Large intestine (tissue), 3 donors: ENCODE measurements at regions not wholly inside any gene's neighbourhood (a gene's known extent, or its start where the extent isn't known, plus 50 kb on each side); places are given as distances from the start of the nearest gene placed in this dataset.
"Not testable (repeated sequence)": the region's sequence is repeated elsewhere in the genome, so short reads cannot be mapped to it uniquely, and the experiment has no call there.

ENCODE experiments used
- DNase-seq, 2 donors: peaks; one replicate each; pipeline versions ENCODE4 v3.0.0 to v3.0.0-alpha.2; 2013
- H3K27ac ChIP-seq: one replicate; pipeline ENCODE4 v1.5.1; 2013; ENCODE audit warnings: low read length
- H3K27me3 ChIP-seq: 2 replicates; pipeline ENCODE4 v1.6.1; 2013; ENCODE audit warnings: low read length; ENCODE audit not compliant: control insufficient read depth, insufficient read depth
- H3K36me3 ChIP-seq: 2 replicates; pipeline ENCODE4 v1.6.1; 2013; ENCODE audit warnings: low read length; ENCODE audit not compliant: control insufficient read depth, insufficient read depth
- H3K4me1 ChIP-seq: one replicate; pipeline ENCODE4 v1.6.1; 2013; ENCODE audit warnings: low read length; ENCODE audit not compliant: control insufficient read depth, insufficient read depth
- H3K4me3 ChIP-seq: one replicate; pipeline ENCODE4 v1.5.1; 2013; ENCODE audit warnings: low read length
- H3K9me3 ChIP-seq: one replicate; pipeline ENCODE4 v1.6.1; 2013; ENCODE audit warnings: mild to moderate bottlenecking, low read depth, low read length, moderate library complexity; ENCODE audit not compliant: control insufficient read depth
- WGBS: methylation state at CpG from one replicate; pipeline ENCODE4 v1.1.5; 2013; ENCODE audit warnings: low lambda C conversion rate; ENCODE audit not compliant: insufficient coverage; 5-methylcytosine and 5-hydroxymethylcytosine counted together

DNA sequence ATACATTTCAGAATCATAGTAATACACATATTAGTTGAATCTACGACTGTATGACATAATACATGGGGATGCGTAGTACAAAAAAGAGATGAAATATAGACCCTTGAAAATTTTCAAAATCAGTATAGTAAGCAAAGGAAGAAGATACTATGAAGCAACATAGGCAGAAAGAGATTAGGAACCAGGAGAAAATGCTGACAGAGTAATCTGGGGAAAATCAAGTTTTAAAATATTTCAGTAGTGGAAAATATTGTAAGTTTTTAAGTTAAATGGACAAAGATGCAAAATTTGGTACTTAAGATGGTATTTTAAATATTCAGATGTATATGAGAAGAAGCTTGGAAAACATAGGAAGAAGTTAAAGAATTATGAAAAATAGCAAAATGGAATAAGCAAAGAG lies 915.6 kb upstream of the LRFN5 start:
- no peaks in the 10 kb centered on the region for H3K4me1 ChIP-seq
- WGBS: 100% methylated on average over 2 of the region's 2 CpGs
- no peak for DNase-seq
- no peaks in the 10 kb centered on the region for H3K27me3 ChIP-seq
- H3K9me3 ChIP-seq: no peaks in the 10 kb centered on the region
- no peak overlapping the region for H3K4me3 ChIP-seq
- no peaks in the 10 kb centered on the region for H3K36me3 ChIP-seq
- H3K27ac ChIP-seq: no peak overlapping the region

GRCh38 chr14:40685764-40686163 lies 920.9 kb upstream of the LRFN5 start:
- H3K27me3 ChIP-seq: no peaks in the 10 kb centered on the region
- H3K4me1 ChIP-seq: no peaks in the 10 kb centered on the region
- WGBS: no CpG with 5 or more reads among the region's 1 CpG
- no peaks in the 10 kb centered on the region for H3K36me3 ChIP-seq
- H3K9me3 ChIP-seq: no peaks in the 10 kb centered on the region
- H3K27ac ChIP-seq: no peak overlapping the region
- no peak for DNase-seq
- no peak overlapping the region for H3K4me3 ChIP-seq

DNA sequence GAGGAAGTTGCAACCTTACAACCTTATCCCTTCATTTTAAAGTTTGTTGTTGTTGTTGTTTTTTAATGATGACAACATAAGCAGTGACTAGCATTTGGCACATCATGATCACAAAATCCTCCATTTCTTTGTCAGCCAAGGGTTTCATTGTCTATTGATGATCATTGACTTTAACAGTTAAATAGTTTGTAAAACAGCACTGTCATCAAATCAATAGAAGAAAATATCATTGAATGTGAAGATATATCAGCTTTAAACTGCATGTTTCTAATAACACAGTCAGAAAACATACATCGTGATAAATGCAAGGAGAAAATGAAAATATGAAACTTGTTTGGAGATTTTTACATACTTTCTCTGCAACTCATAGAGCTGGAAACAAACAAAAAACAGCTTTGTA lies 922.3 kb upstream of the LRFN5 start:
- no peaks in the 10 kb centered on the region for H3K27me3 ChIP-seq
- H3K27ac ChIP-seq: no peak overlapping the region
- H3K9me3 ChIP-seq: no peaks in the 10 kb centered on the region
- WGBS: 100% methylated on average over 1 of the region's 1 CpG
- DNase-seq: no peak
- H3K4me1 ChIP-seq: no peaks in the 10 kb centered on the region
- no peak overlapping the region for H3K4me3 ChIP-seq
- H3K36me3 ChIP-seq: no peaks in the 10 kb centered on the region

DNA sequence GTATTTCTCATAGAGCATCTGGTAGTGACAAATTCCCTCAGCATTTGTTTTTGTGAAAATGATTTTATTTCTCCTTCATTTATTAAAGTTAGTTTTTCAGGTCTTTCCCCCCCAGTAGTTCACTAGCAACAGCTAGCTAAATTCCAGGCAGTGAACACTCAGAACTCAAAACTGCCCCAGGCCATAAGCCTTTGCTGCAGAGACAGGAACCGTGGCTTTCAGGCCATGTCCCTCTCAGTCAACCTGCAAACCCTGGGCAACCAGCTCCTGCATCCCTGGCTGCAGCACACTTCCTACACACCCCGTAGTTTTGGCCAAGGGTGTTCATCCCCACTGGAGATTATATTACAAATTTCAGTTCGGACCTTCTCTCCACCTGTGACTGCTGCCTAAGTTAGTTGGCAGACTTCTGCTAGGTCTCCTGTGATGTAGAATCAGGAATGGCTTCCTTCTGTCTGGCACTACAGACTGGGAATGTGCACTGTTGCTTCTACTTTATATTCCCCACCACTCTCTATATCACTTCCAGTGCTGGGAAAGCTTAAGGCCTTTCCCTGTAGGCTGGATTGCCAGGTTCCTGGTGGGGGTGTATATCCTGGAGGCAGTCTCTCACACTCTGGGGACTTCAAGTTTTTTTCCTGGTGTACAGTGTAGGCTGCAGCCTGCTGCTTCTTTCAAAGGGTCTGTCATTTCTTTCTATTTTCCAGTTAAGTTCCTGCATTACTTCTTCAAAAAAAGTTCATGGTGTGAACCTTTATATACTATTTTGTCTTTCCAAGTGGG lies 924.4 kb upstream of the LRFN5 start:
- H3K9me3 ChIP-seq: no peaks in the 10 kb centered on the region
- DNase-seq: no peak

GRCh38 chr14:40679256-40679655 lies 927.4 kb upstream of the LRFN5 start:
- 90% methylated on average over 1 of the region's 1 CpG for WGBS
- DNase-seq: no peak
- H3K36me3 ChIP-seq: no peaks in the 10 kb centered on the region
- H3K4me3 ChIP-seq: no peak overlapping the region
- H3K4me1 ChIP-seq: no peaks in the 10 kb centered on the region
- no peak overlapping the region for H3K27ac ChIP-seq
- no peaks in the 10 kb centered on the region for H3K27me3 ChIP-seq
- no peaks in the 10 kb centered on the region for H3K9me3 ChIP-seq

More for the DNA sequence above, 924.4 kb upstream of the LRFN5 start:
- no peaks in the 10 kb centered on the region for H3K36me3 ChIP-seq
- no peak overlapping the region for H3K4me3 ChIP-seq
- WGBS: no CpG with 5 or more reads among the region's 3 CpGs
- H3K4me1 ChIP-seq: no peaks in the 10 kb centered on the region
- no peaks in the 10 kb centered on the region for H3K27me3 ChIP-seq
- H3K27ac ChIP-seq: no peak overlapping the region

GRCh38 chr14:40677206-40677605 lies 929.5 kb upstream of the LRFN5 start:
- H3K4me3 ChIP-seq, H3K4me1 ChIP-seq, DNase-seq, H3K36me3 ChIP-seq, H3K9me3 ChIP-seq, H3K27ac ChIP-seq, H3K27me3 ChIP-seq: not testable (repeated sequence)

DNA sequence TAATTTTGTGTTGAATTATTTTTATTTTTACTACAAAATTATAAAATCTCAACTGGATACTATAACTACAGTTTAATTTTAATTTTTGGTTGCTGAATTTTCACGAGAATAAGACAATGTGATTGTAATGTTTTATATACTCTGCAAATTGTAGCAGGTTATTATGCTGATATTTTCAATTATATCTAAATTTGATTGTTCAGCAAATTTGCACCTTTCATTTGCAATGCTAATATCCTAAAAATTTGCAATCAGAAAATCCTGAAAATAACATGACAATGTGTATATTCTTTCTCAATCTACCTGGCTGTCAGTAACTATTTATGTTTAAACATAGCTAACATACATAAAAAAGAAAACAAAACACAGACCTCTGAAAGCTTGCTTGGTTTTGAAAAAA lies 932.2 kb upstream of the LRFN5 start:
- no peak for DNase-seq
- no peaks in the 10 kb centered on the region for H3K9me3 ChIP-seq
- no peaks in the 10 kb centered on the region for H3K27me3 ChIP-seq
- 67% methylated on average over 1 of the region's 1 CpG for WGBS
- H3K36me3 ChIP-seq: no peaks in the 10 kb centered on the region
- H3K4me1 ChIP-seq: no peaks in the 10 kb centered on the region
- H3K4me3 ChIP-seq: no peak overlapping the region
- no peak overlapping the region for H3K27ac ChIP-seq

GRCh38 chr14:40656311-40656710 lies 950.4 kb upstream of the LRFN5 start:
- H3K4me3 ChIP-seq: no peak overlapping the region
- no peaks in the 10 kb centered on the region for H3K27me3 ChIP-seq
- no peaks in the 10 kb centered on the region for H3K4me1 ChIP-seq
- no peaks in the 10 kb centered on the region for H3K9me3 ChIP-seq
- no peak for DNase-seq
- H3K27ac ChIP-seq: no peak overlapping the region
- H3K36me3 ChIP-seq: no peaks in the 10 kb centered on the region

- no peaks in the 10 kb centered on the region for H3K4me1 ChIP-seq
- no peaks in the 10 kb centered on the region for H3K27me3 ChIP-seq
- no peaks in the 10 kb centered on the region for H3K9me3 ChIP-seq
- H3K4me3 ChIP-seq: no peak overlapping the region
- no peaks in the 10 kb centered on the region for H3K36me3 ChIP-seq
- no peak for DNase-seq
- no peak overlapping the region for H3K27ac ChIP-seq
Measured at GRCh38 chr14:40652089-40652691, 954.5 kb upstream of the LRFN5 start.

DNA sequence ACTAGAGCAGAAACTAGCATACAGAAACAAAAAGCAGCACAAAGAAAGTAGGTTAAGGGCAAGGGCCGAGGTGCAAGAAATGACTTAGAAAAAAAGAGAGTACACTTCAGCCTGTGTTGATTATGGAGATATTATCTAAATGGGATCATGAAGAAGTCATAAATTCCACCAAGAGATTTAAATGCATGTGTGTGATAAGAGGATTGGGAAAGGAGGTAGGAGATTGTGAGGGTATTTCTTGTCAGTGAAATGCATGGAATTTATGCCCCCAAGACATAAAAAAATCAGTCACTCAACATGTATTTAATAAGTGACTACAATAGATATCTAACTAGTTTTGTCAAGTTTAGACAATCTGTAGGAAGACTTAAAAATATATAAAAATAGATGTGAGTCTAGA lies 976.2 kb upstream of the LRFN5 start:
- H3K9me3 ChIP-seq: no peaks in the 10 kb centered on the region
- WGBS: 33% methylated on average over 1 of the region's 1 CpG
- H3K27me3 ChIP-seq: no peaks in the 10 kb centered on the region
- H3K4me1 ChIP-seq: no peaks in the 10 kb centered on the region
- DNase-seq: no peak
- H3K4me3 ChIP-seq: no peak overlapping the region
- no peaks in the 10 kb centered on the region for H3K36me3 ChIP-seq
- H3K27ac ChIP-seq: no peak overlapping the region

GRCh38 chr14:40629551-40630137 lies 977.0 kb upstream of the LRFN5 start:
- H3K9me3 ChIP-seq, H3K36me3 ChIP-seq, H3K4me3 ChIP-seq, DNase-seq, H3K27ac ChIP-seq, H3K4me1 ChIP-seq, H3K27me3 ChIP-seq: not testable (repeated sequence)
- WGBS: no CpG with 5 or more reads among the region's 44 CpGs
